HEK293 (cell line): ENCODE measurements at regions not wholly inside any gene's neighbourhood (a gene's known extent, or its start where the extent isn't known, plus 50 kb on each side); places are given as distances from the start of the nearest gene placed in this dataset.

Source experiments
- KLF7 ChIP-seq: fragments of 450-650 bp; formaldehyde crosslinking; IDR thresholded peaks from 2 replicates; pipeline ENCODE4 v1.5.1; 2016; ENCODE audit warnings: missing biosample characterization, missing genetic modification characterization, borderline replicate concordance
- KLF9 ChIP-seq: fragments of 450-650 bp; formaldehyde crosslinking; IDR thresholded peaks from 2 replicates; pipeline ENCODE4 v1.5.1; 2016; ENCODE audit warnings: missing biosample characterization, missing genetic modification characterization, low read depth
- OVOL3 ChIP-seq: fragments of 450-650 bp; formaldehyde crosslinking; IDR thresholded peaks from 2 replicates; pipeline ENCODE4 v1.5.1; 2016; ENCODE audit warnings: missing biosample characterization, missing genetic modification characterization
- RBAK ChIP-seq: fragments of 450-650 bp; formaldehyde crosslinking; IDR thresholded peaks from 2 replicates; pipeline ENCODE4 v1.5.1; 2016; ENCODE audit warnings: missing biosample characterization, missing genetic modification characterization
- TRIM28 ChIP-seq: IDR thresholded peaks from 2 replicates; pipeline ENCODE4 v1.6.1; 2011; ENCODE audit warnings: low read length, control low read depth, borderline replicate concordance
- YY1 ChIP-seq: fragments of 450-650 bp; formaldehyde crosslinking; IDR thresholded peaks from 2 replicates; pipeline ENCODE4 v1.5.1; 2018; ENCODE audit warnings: missing biosample characterization, missing genetic modification characterization
- ZNF37A ChIP-seq: fragments of 450-650 bp; IDR thresholded peaks from 2 replicates; pipeline ENCODE4 v1.5.1; 2018; ENCODE audit warnings: missing biosample characterization, missing genetic modification characterization
- ZNF416 ChIP-seq: fragments of 450-650 bp; formaldehyde crosslinking; IDR thresholded peaks from 2 replicates; pipeline ENCODE4 v1.5.1; 2016; ENCODE audit warnings: missing biosample characterization, missing genetic modification characterization
- ZNF514 ChIP-seq: fragments of 450-650 bp; formaldehyde crosslinking; IDR thresholded peaks from 2 replicates; pipeline ENCODE4 v1.5.1; 2016; ENCODE audit warnings: missing biosample characterization, missing genetic modification characterization
- ZNF670 ChIP-seq: fragments of 450-650 bp; formaldehyde crosslinking; IDR thresholded peaks from 2 replicates; pipeline ENCODE4 v1.5.1; 2016; ENCODE audit warnings: missing biosample characterization, missing genetic modification characterization, low read depth
- ZNF768 ChIP-seq: fragments of 450-650 bp; formaldehyde crosslinking; IDR thresholded peaks from 2 replicates; pipeline ENCODE4 v1.5.1; 2018; ENCODE audit warnings: missing biosample characterization, mild to moderate bottlenecking, missing genetic modification characterization
- TF ChIP-seq, protein P1 (sequence below): fragments of 450-650 bp; formaldehyde crosslinking; IDR thresholded peaks from 2 replicates; pipeline ENCODE4 v1.5.1; 2016; ENCODE audit warnings: missing biosample characterization, missing genetic modification characterization
- TF ChIP-seq, protein P2 (sequence below): fragments of 450-650 bp; formaldehyde crosslinking; IDR thresholded peaks from 2 replicates; pipeline ENCODE4 v1.5.1; 2017; ENCODE audit warnings: missing biosample characterization, missing genetic modification characterization
- TF ChIP-seq, protein P3 (sequence below): fragments of 450-650 bp; formaldehyde crosslinking; IDR thresholded peaks from 2 replicates; pipeline ENCODE4 v1.5.1; 2016; ENCODE audit warnings: missing biosample characterization, missing genetic modification characterization

DNA sequence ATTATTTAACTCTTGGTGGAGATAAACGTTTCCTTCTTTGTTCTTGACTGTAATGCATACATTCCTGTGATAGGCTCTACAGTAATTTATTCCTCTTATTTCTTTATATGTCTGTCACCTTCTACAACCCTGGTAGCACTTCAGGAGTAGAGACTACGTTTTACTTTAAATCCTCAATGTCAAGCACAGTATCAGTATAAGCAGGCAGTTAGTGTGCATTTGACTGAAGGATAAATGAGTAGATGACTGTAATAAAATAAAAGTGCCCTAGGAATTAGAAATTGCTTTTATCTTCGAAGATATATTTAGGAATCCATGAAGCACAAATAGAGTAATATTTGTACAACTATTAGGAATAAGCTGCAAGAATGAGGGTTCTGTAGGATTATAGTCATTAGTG, 599.6 kb upstream of the PRMT6 start:
- TF ChIP-seq ZNF514 (no peak), ZNF670 (tag by site-specific recombination) (no peak), RBAK (no peak), OVOL3 (tag by site-specific recombination) (no peak), ZNF416 (tag by site-specific recombination) (no peak), ZNF37A (tag by site-specific recombination) (no peak), ZNF768 (no peak), KLF7 (tag by site-specific recombination) (no peak), YY1 (tag by site-specific recombination) (no peak), KLF9 (tag by site-specific recombination) (no peak), TRIM28 (no peak)
- TF ChIP-seq, protein P1, sequence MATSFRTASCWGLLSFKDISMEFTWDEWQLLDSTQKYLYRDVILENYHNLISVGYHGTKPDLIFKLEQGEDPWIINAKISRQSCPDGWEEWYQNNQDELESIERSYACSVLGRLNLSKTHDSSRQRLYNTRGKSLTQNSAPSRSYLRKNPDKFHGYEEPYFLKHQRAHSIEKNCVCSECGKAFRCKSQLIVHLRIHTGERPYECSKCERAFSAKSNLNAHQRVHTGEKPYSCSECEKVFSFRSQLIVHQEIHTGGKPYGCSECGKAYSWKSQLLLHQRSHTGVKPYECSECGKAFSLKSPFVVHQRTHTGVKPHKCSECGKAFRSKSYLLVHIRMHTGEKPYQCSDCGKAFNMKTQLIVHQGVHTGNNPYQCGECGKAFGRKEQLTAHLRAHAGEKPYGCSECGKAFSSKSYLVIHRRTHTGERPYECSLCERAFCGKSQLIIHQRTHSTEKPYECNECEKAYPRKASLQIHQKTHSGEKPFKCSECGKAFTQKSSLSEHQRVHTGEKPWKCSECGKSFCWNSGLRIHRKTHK (tag by site-specific recombination) = no peak
- TF ChIP-seq, protein P2, sequence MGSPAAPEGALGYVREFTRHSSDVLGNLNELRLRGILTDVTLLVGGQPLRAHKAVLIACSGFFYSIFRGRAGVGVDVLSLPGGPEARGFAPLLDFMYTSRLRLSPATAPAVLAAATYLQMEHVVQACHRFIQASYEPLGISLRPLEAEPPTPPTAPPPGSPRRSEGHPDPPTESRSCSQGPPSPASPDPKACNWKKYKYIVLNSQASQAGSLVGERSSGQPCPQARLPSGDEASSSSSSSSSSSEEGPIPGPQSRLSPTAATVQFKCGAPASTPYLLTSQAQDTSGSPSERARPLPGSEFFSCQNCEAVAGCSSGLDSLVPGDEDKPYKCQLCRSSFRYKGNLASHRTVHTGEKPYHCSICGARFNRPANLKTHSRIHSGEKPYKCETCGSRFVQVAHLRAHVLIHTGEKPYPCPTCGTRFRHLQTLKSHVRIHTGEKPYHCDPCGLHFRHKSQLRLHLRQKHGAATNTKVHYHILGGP (tag by site-specific recombination) = no peak
- TF ChIP-seq, protein P3, sequence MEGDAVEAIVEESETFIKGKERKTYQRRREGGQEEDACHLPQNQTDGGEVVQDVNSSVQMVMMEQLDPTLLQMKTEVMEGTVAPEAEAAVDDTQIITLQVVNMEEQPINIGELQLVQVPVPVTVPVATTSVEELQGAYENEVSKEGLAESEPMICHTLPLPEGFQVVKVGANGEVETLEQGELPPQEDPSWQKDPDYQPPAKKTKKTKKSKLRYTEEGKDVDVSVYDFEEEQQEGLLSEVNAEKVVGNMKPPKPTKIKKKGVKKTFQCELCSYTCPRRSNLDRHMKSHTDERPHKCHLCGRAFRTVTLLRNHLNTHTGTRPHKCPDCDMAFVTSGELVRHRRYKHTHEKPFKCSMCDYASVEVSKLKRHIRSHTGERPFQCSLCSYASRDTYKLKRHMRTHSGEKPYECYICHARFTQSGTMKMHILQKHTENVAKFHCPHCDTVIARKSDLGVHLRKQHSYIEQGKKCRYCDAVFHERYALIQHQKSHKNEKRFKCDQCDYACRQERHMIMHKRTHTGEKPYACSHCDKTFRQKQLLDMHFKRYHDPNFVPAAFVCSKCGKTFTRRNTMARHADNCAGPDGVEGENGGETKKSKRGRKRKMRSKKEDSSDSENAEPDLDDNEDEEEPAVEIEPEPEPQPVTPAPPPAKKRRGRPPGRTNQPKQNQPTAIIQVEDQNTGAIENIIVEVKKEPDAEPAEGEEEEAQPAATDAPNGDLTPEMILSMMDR (tag by site-specific recombination) = no peak
